ENCODE measurements at regions not wholly inside any gene's neighbourhood (a gene's known extent, or its start where the extent isn't known, plus 50 kb on each side); places are given as distances from the start of the nearest gene placed in this dataset.

- TF ChIP-seq CHD7 (IDR thresholded peaks at IDR 0.05; ENCODE audit: insufficient replicate concordance, low read length) (no peak), NRF1 (IDR thresholded peaks at IDR 0.05; ENCODE audit: low read depth, low read length) (no peak), TCF12 (IDR thresholded peaks at IDR 0.05; ENCODE audit: low read depth, low read length) (no peak), TAF7 (optimal IDR thresholded peaks at IDR 0.05; ENCODE audit: borderline replicate concordance, low read depth, low read length) (no peak), ASH2L (IDR thresholded peaks at IDR 0.05; ENCODE audit: low read length) (no peak), JUND (IDR thresholded peaks at IDR 0.05; ENCODE audit: low read length) (no peak), SP4 (IDR thresholded peaks at IDR 0.05; ENCODE audit: low read length) (no peak), EGR1 (IDR thresholded peaks at IDR 0.05; ENCODE audit: borderline replicate concordance, low read depth, low read length) (no peak), RAD21 (IDR thresholded peaks at IDR 0.05 in 1 of 2, conservative IDR thresholded peaks at IDR 0.05 in 1 of 2; ENCODE audit: low read depth in 2 of 2, low read length in 2 of 2) (no peak)
These were observed 79.1 kb upstream of the TUSC7 start (continued) for GRCh38 chr3:116630494-116630893.

Data from H1 (cell line).